ENCODE measurements at regions not wholly inside any gene's neighbourhood (a gene's known extent, or its start where the extent isn't known, plus 50 kb on each side); places are given as distances from the start of the nearest gene placed in this dataset.

DNA sequence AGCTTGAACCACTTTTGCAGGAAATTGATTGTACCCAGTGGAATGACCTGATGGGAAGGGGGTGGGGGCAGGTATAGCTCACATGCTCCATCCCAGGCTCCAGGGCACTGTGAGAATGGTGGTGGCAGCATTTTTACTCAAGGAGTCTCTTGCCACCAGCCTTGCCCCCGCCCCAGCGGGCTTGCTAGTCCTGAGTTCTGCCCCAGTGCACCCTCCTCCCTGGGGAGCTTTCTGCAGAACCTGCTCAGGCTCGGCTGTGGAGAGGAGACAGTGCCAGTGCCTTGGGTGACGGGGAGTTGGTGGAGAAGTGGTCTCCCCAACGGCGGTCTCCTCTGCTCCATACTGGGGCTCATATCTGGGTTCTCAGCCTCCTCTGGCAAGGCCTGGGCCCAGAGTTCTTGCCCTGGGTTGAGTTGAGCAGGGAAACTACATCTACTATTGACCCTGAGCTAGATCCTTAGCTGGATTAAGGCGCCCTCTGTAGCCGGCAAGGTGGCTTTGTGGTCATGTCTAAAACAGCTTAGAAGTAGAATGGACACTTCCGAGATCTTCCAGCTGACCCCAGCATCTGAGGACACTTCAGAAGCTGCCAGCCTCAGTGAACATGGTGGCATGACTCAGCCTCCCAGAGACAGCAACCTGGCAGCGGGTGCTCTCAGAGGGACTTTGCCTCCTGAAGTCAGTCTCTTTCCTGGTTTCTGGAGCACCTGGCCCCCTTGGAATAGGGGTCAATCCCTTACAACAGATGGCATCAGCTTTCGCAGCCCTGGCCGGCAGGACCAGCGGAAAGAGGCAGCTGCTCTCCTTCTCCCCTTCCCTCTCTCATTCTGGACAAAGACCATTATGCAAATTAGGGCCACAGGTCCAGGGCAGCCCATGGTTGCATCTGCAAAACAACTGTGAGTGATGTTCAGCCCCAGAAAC, 363.4 kb upstream of the MKI67 start:
- no peak for TF ChIP-seq MIER2 (CRISPR knock-in tag; IDR thresholded peaks at IDR 0.05)
- TF ChIP-seq, protein P1, sequence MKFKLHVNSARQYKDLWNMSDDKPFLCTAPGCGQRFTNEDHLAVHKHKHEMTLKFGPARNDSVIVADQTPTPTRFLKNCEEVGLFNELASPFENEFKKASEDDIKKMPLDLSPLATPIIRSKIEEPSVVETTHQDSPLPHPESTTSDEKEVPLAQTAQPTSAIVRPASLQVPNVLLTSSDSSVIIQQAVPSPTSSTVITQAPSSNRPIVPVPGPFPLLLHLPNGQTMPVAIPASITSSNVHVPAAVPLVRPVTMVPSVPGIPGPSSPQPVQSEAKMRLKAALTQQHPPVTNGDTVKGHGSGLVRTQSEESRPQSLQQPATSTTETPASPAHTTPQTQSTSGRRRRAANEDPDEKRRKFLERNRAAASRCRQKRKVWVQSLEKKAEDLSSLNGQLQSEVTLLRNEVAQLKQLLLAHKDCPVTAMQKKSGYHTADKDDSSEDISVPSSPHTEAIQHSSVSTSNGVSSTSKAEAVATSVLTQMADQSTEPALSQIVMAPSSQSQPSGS (CRISPR knock-in tag; IDR thresholded peaks at IDR 0.05): no peak
- TF ChIP-seq, protein P2, sequence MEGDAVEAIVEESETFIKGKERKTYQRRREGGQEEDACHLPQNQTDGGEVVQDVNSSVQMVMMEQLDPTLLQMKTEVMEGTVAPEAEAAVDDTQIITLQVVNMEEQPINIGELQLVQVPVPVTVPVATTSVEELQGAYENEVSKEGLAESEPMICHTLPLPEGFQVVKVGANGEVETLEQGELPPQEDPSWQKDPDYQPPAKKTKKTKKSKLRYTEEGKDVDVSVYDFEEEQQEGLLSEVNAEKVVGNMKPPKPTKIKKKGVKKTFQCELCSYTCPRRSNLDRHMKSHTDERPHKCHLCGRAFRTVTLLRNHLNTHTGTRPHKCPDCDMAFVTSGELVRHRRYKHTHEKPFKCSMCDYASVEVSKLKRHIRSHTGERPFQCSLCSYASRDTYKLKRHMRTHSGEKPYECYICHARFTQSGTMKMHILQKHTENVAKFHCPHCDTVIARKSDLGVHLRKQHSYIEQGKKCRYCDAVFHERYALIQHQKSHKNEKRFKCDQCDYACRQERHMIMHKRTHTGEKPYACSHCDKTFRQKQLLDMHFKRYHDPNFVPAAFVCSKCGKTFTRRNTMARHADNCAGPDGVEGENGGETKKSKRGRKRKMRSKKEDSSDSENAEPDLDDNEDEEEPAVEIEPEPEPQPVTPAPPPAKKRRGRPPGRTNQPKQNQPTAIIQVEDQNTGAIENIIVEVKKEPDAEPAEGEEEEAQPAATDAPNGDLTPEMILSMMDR (CRISPR knock-in tag; IDR thresholded peaks at IDR 0.05): no peak
- no peak for TF ChIP-seq ZNF367 (CRISPR knock-in tag; IDR thresholded peaks at IDR 0.05; ENCODE audit: borderline replicate concordance)
- TF ChIP-seq ISL2 (CRISPR knock-in tag; IDR thresholded peaks at IDR 0.05): no peak
- no peak for TF ChIP-seq CCDC6 (CRISPR knock-in tag; IDR thresholded peaks at IDR 0.05)
- no peak for TF ChIP-seq ZNF569 (CRISPR knock-in tag; IDR thresholded peaks at IDR 0.05; ENCODE audit: borderline replicate concordance)
- TF ChIP-seq, protein P3, sequence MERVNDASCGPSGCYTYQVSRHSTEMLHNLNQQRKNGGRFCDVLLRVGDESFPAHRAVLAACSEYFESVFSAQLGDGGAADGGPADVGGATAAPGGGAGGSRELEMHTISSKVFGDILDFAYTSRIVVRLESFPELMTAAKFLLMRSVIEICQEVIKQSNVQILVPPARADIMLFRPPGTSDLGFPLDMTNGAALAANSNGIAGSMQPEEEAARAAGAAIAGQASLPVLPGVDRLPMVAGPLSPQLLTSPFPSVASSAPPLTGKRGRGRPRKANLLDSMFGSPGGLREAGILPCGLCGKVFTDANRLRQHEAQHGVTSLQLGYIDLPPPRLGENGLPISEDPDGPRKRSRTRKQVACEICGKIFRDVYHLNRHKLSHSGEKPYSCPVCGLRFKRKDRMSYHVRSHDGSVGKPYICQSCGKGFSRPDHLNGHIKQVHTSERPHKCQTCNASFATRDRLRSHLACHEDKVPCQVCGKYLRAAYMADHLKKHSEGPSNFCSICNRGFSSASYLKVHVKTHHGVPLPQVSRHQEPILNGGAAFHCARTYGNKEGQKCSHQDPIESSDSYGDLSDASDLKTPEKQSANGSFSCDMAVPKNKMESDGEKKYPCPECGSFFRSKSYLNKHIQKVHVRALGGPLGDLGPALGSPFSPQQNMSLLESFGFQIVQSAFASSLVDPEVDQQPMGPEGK (CRISPR knock-in tag; IDR thresholded peaks at IDR 0.05): no peak

All from HepG2 (cell line).